ENCODE measurements at regions not wholly inside any gene's neighbourhood (a gene's known extent, or its start where the extent isn't known, plus 50 kb on each side); places are given as distances from the start of the nearest gene placed in this dataset.

DNA sequence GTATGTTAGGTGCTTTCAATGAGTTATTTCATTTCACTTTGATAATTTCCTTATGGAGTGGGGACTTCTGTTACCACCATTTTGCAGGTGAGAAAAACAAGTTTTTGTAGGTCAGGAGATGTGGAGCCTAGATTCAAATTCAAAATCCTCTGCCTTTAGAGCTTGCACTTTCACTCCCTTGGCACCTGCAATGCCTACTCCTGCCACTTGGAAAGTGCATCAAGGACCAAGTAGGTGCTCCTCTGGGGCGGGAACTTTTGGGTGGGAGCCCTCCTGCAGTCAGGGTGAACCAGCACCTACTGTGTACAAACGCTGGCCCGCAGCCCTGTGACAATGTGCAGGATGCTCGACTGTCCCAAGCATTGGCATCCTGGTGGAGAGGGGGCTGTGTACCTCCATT lies 199.0 kb downstream of the EMX2 start:
- ChIA-PET CTCF (interaction anchor here (0.5 to 0.9 kb wide), 2 partner anchors 29 to 44 kb away, joined by 3 read pairs; no protein-coding TSS in a partner anchor), POLR2A (no interaction called here)
- Mint-ChIP-seq H3K36me3 (ENCODE audit: low read depth) (no peaks in the 10 kb centered on the region), H3K27ac (no peak overlapping the region), H3K27me3 (peaks cover 8% of the 10 kb centered on the region), H3K9me3 (ENCODE audit: low read depth) (no peaks in the 10 kb centered on the region), H3K4me1 (no peaks in the 10 kb centered on the region), H3K4me3 (no peak overlapping the region)
- intact Hi-C loops (cut with DNase I, micrococcal nuclease) = no loop called here
- DNase-seq (no peak), ATAC-seq (no peak)

DNA sequence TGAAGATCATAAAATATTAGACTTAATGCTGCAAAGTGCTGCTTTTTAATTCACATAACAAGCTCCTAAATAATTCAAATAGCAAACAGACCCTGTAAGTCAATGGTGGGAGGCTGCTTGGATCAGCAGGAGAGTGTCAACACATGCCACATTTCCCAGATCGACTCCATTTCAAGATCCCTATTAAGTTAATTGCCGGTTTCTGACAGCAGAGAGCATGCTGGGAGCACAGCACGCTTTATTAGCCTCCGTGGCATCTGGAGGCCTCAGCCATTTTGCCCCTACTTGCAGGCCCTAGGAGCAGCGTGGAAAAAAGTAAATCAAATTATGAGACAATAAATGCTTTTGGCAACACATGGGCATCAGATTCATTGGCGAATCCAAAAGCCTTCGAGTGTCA lies 201.0 kb downstream of the EMX2 start:
- no peak overlapping the region for H3K27ac Mint-ChIP-seq
- no peak for ATAC-seq
- no peaks in the 10 kb centered on the region for H3K9me3 Mint-ChIP-seq (ENCODE audit: low read depth)
- POLR2A ChIA-PET = no interaction called here
- H3K4me3 Mint-ChIP-seq = no peak overlapping the region
- H3K4me1 Mint-ChIP-seq = no peaks in the 10 kb centered on the region
- intact Hi-C loops (cut with DNase I, micrococcal nuclease) = no loop called here
- DNase-seq = no peak
- no peaks in the 10 kb centered on the region for H3K36me3 Mint-ChIP-seq (ENCODE audit: low read depth)
- peaks cover 7% of the 10 kb centered on the region for H3K27me3 Mint-ChIP-seq
- CTCF ChIA-PET = no interaction called here

DNA sequence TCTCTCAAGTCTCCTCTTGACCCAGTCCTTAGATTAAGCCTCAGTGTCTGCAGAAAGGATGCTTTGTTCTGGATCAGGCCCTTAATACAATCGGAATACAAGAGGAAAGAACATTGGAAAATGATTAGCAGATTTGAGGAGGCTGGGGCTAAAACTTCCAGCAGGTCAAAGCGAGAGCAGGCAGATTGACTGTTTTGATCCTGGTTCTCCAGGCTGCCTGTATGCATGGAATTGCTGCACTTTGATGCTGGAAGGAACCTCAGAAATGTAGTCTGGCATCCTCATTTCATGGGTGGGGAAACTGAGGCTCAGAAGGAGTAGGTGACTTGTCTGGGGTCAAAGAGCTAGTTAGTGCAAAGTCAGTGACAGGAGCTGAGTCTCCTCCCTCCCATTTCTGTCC lies 202.8 kb downstream of the EMX2 start:
- Mint-ChIP-seq H3K27me3 (peaks cover 3% of the 10 kb centered on the region), H3K9me3 (ENCODE audit: low read depth) (no peaks in the 10 kb centered on the region), H3K27ac (no peak overlapping the region), H3K4me1 (no peaks in the 10 kb centered on the region), H3K36me3 (ENCODE audit: low read depth) (no peaks in the 10 kb centered on the region), H3K4me3 (no peak overlapping the region)
- intact Hi-C loops (cut with DNase I, micrococcal nuclease) = no loop called here
- POLR2A ChIA-PET = no interaction called here
- CTCF ChIA-PET = no interaction called here
- ATAC-seq (no peak), DNase-seq (no peak)

DNA sequence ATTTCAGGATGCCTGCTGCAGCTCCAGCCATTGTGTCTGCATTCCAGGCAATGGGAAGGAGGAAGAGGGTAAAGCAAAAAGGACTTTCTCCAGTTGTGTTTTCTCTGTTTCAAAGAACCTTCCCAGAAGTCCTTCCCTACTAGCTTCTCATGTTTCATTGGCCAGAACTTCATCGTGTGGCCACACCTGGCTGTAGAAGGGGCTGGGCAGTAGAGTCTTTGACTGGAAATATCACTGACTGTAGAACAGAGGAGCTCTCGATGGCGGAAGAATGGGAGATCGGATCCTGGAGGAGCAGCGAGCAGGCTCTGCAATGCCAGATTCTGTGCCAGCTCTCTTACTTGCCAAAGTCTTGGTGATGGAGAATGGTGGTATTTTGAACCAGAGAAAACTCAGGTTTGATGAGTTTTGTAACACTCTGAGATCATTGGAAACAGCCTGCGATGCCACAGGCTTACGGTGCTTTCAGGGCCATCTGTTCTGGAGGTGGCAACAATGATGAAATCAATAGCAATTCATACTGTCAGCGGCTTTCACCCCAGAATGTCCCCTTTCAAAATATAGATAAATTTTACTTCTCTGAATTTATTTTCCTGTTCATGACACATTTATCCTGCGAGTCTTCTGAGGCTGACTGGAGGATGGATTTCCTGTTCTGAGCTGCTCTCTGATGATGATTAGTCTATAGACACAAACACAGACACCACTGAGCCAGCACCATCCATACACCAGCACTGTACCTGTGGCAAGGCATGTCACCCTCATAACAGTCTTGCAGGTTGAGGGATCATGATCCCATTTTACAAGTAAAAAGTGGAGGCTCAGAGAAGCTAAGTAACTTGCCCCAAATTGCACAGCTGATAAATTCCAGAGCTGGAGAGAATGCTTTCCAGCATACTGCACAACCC lies 204.2 kb downstream of the EMX2 start:
- intact Hi-C loops (cut with DNase I, micrococcal nuclease) = no loop called here
- ChIA-PET POLR2A (no interaction called here), CTCF (no interaction called here)
- DNase-seq = no peak
- Mint-ChIP-seq H3K9me3 (ENCODE audit: low read depth) (no peaks in the 10 kb centered on the region), H3K27me3 (peaks cover 3% of the 10 kb centered on the region), H3K4me3 (no peak overlapping the region), H3K36me3 (ENCODE audit: low read depth) (no peaks in the 10 kb centered on the region), H3K27ac (no peak overlapping the region), H3K4me1 (no peaks in the 10 kb centered on the region)
- no peak for ATAC-seq

DNA sequence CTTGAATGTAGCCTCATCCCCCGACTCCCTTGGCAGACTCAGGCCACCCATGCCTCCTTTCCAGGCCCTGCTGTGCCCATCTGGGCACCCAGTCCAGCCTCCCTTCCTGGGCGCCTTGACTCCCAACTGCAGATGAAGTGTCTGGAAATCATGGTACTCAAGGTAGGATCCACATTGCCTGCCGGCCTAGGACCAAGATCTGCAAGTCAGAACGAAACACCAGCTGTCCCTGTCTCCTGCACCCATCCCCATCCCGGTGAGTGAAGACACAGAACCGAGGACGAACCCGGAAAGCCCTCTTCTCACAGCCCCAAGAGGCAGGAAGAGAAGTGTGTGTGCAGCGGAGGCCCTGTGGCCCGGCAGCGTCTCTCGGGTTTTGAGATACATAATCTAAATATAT lies 205.1 kb downstream of the EMX2 start:
- H3K36me3 Mint-ChIP-seq (ENCODE audit: low read depth) = no peaks in the 10 kb centered on the region
- DNase-seq (no peak), ATAC-seq (no peak)
- no peak overlapping the region for H3K27ac Mint-ChIP-seq
- ChIA-PET CTCF (no interaction called here), POLR2A (no interaction called here)
- intact Hi-C loops (cut with DNase I, micrococcal nuclease) = no loop called here
- peaks cover 2% of the 10 kb centered on the region for H3K27me3 Mint-ChIP-seq
- no peak overlapping the region for H3K4me3 Mint-ChIP-seq
- H3K4me1 Mint-ChIP-seq = no peaks in the 10 kb centered on the region
- no peaks in the 10 kb centered on the region for H3K9me3 Mint-ChIP-seq (ENCODE audit: low read depth)

DNA sequence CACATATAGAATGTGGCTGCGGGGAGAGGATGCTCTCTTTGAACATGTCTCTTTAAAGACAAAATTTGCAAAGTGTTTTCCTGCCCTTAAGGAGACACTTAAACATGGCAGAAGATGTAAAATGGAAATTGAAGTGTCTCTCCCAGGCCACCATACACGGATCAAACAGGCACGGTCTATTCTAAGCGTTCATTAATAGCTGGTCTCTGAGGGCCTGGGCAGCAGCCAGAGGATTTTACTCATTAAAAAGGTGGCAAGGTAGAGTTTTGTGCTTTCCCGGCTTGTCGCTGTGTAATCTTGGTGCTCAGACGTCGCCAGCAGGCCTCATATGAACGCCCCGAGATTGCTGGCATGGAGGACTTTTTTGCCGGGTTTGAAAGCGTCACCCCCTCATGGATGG lies 205.5 kb downstream of the EMX2 start:
- Mint-ChIP-seq H3K27ac (no peak overlapping the region), H3K27me3 (no peaks in the 10 kb centered on the region), H3K4me3 (no peak overlapping the region), H3K9me3 (ENCODE audit: low read depth) (no peaks in the 10 kb centered on the region), H3K4me1 (no peaks in the 10 kb centered on the region), H3K36me3 (ENCODE audit: low read depth) (no peaks in the 10 kb centered on the region)
- intact Hi-C loops (cut with DNase I, micrococcal nuclease) = no loop called here
- CTCF ChIA-PET = no interaction called here
- DNase-seq = no peak
- ATAC-seq = no peak
- POLR2A ChIA-PET = no interaction called here

DNA sequence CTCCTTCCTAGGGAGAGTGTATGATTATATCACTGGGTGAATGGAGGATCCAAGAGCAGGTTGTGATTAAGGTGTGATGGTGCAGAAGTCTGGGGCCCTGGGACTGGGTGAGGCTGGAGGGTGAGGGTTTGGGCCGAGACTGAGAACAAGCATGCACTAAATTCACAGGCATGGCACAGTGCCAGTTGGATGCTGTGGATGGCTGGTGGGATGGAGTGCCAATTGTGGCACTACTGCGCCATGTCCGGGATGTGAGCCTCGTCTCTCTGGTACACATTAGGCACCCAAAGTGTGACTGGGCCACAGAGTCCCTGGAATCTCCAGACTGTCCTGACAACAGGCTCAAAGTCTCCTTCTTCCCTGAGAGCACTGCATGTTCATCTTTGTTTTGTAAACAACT lies 208.1 kb downstream of the EMX2 start:
- ChIA-PET POLR2A (no interaction called here), CTCF (no interaction called here)
- no peak overlapping the region for H3K4me3 Mint-ChIP-seq
- ATAC-seq = no peak
- H3K27ac Mint-ChIP-seq = no peak overlapping the region
- H3K36me3 Mint-ChIP-seq (ENCODE audit: low read depth) = no peaks in the 10 kb centered on the region
- H3K27me3 Mint-ChIP-seq = no peaks in the 10 kb centered on the region
- H3K4me1 Mint-ChIP-seq = no peaks in the 10 kb centered on the region
- H3K9me3 Mint-ChIP-seq (ENCODE audit: low read depth) = no peaks in the 10 kb centered on the region
- intact Hi-C loops (cut with DNase I, micrococcal nuclease) = no loop called here
- DNase-seq = no peak

DNA sequence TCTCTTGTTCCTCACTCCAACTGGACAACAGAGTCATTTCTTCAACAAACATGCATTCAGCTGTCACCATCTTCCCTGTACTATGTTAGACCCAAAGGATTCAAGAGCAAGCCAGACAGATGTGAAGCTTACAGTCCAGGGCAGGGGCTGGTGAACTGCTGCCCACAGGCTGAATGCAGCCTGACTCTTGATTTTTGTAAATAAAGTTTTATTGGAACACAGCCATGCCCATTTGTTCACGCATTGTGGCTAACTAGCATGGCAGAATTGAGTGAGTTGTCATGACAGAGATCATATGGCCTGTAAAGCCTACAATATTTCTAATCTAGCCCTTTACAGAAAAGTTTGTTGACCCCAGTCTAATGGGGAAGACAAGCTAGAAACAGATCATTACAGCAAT lies 208.7 kb downstream of the EMX2 start:
- ATAC-seq = no peak
- Mint-ChIP-seq H3K4me1 (no peaks in the 10 kb centered on the region), H3K27me3 (peaks cover 4% of the 10 kb centered on the region), H3K4me3 (no peak overlapping the region), H3K9me3 (ENCODE audit: low read depth) (no peaks in the 10 kb centered on the region), H3K27ac (no peak overlapping the region), H3K36me3 (ENCODE audit: low read depth) (no peaks in the 10 kb centered on the region)
- ChIA-PET POLR2A (no interaction called here), CTCF (no interaction called here)
- intact Hi-C loops (cut with DNase I, micrococcal nuclease) = no loop called here
- DNase-seq = no peak

DNA sequence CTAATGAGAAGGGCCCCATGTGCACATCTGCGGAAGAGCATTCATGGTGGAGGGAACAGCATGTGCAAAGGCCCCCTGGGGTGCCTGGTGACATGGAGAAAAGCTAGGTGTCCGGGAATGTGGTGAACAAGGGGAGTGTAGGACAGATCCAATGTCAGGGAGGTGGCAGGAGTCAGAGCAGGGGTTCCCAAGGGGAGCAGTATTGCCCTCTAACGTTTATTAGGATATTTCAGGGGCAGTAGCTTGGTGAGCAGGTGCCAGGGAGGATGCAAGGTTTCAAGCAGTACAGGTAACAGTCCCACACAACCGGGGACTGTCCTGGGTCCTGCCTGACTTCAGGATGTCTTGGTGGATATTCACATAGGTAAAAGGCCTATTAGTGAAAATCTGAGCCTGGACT lies 209.6 kb downstream of the EMX2 start:
- Mint-ChIP-seq H3K4me1 (no peaks in the 10 kb centered on the region), H3K4me3 (no peak overlapping the region), H3K27ac (no peak overlapping the region), H3K27me3 (peaks cover 4% of the 10 kb centered on the region), H3K9me3 (ENCODE audit: low read depth) (no peaks in the 10 kb centered on the region), H3K36me3 (ENCODE audit: low read depth) (no peaks in the 10 kb centered on the region)
- intact Hi-C loops (cut with DNase I, micrococcal nuclease) = no loop called here
- ATAC-seq (no peak), DNase-seq (no peak)
- ChIA-PET POLR2A (no interaction called here), CTCF (no interaction called here)

DNA sequence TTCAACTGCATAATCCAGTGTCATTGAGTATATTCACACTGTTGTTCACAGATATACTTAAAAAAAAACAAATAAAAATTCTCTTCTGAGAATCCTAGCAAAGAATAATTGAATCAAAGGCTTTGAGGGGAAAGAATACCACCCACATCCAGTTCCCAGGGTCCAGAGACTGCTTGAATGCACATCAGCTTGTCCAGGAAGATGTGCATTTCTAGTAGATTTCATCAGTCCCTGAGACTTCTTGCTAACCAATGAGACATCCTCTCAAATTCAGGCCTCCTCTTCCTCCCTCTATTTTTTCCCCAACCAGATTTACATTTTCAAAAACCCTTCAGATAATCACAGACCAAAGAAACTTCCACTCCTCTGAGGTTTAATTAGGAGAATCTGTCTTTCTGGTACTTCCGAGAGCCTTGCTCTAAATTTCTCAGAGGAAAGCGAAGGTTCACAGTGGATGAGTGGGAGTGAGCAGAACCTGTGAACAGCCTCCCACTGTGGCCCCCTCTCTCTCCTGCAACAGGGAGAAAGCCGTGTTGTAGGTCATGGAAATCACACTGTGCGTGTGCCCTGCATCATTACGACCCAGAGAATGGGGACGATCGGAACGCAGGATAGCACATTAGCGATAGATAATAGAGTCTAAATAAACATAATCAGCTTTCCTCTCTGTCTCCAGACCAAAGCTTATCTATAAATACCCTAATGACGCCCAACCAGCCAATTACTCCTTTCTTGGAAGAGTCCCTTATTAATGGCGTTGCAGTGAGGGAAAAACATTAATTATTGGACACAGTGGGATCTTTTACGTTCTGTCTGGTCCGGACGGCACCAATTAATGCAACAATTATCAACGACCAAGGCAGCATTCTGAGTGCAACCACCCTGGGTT lies 212.5 kb downstream of the EMX2 start:
- ChIA-PET POLR2A (no interaction called here), CTCF (no interaction called here)
- ATAC-seq (no peak), DNase-seq (no peak)
- no peak overlapping the region for H3K27ac Mint-ChIP-seq
- peaks cover 6% of the 10 kb centered on the region for H3K27me3 Mint-ChIP-seq
- no peak overlapping the region for H3K4me3 Mint-ChIP-seq
- intact Hi-C loops (cut with DNase I, micrococcal nuclease) = loop anchor here in 1 of 2 experiments (5.0 kb wide), 1 partner anchor 218 kb away; no protein-coding TSS in a partner anchor
- H3K4me1 Mint-ChIP-seq = no peaks in the 10 kb centered on the region
- no peaks in the 10 kb centered on the region for H3K9me3 Mint-ChIP-seq (ENCODE audit: low read depth)
- no peaks in the 10 kb centered on the region for H3K36me3 Mint-ChIP-seq (ENCODE audit: low read depth)

DNA sequence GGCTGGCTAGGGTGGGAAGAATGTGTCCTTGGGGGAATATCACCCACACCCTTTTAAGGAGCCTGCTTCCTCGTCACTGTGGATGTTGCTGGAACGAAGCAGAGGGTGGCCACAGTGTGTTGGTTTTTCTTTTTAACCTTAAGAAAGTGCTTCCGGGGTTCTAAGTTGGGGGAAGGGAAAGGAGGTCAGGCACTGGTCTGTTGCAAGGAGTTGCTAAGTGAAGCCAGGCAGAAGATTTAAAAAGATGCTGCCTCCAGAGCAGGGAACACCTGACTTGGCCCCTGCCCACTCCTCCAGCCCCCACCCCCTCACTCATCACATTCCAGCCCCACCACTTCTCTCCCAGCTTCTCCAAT lies 213.1 kb downstream of the EMX2 start:
- Mint-ChIP-seq H3K36me3 (ENCODE audit: low read depth) (no peaks in the 10 kb centered on the region), H3K9me3 (ENCODE audit: low read depth) (no peaks in the 10 kb centered on the region), H3K4me3 (no peak overlapping the region), H3K27me3 (peaks cover 6% of the 10 kb centered on the region), H3K27ac (no peak overlapping the region), H3K4me1 (no peaks in the 10 kb centered on the region)
- POLR2A ChIA-PET = no interaction called here
- DNase-seq = no peak
- intact Hi-C loops (cut with DNase I, micrococcal nuclease) = loop anchor here in 1 of 2 experiments (5.0 kb wide), 1 partner anchor 218 kb away; no protein-coding TSS in a partner anchor
- CTCF ChIA-PET = interaction anchor here (0.6 kb wide), 1 partner anchor 213 kb away, joined by 3 read pairs; the partner anchor contains the start of gene EMX2
- ATAC-seq = no peak
